ENCODE measurements at regions not wholly inside any gene's neighbourhood (a gene's known extent, or its start where the extent isn't known, plus 50 kb on each side); places are given as distances from the start of the nearest gene placed in this dataset.

DNA sequence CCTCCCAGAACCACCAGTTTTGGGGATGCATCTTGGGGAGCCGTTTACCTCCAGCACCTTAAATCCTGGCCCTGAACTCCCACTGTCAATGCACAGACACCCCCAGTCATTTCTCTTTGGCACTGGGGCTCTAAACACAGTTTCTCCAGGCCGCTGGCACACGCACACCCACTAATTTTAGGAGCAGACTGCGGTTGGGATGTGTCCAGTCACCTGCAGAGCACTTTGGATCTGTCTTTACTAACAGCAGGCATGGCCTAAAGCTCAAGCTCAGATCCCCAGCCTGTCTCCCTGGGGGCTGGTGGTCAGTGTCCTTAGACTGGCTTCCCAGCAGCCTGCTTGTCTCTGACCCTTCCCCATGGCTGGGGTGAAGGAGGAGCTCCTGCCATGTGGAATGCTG, 49.9 kb downstream of the SYNE3 start:
- 48% methylated on average over 4 of the region's 4 CpGs for WGBS
- Histone ChIP-seq H3K27me3 (ENCODE audit: control insufficient read depth in 4 of 4, insufficient read depth in 4 of 4, low read length in 3 of 4) (no peaks in the 10 kb centered on the region), H3K36me3 (ENCODE audit: control insufficient read depth in 4 of 4, insufficient read depth in 3 of 4, low read depth in 1 of 4, low read length in 3 of 4) (peaks cover 0 to 52% (median 13%) of the 10 kb centered on the region in 4 donors), H3K9me3 (ENCODE audit: control insufficient read depth in 4 of 4, low read length in 3 of 4) (no peaks in the 10 kb centered on the region), H3K4me3 (ENCODE audit: low read depth in 1 of 3, low read length in 3 of 3) (no peak overlapping the region), H3K4me1 (ENCODE audit: control insufficient read depth in 4 of 4, insufficient read depth in 4 of 4, low read length in 3 of 4) (peaks cover 0 to 3% (median 0%) of the 10 kb centered on the region in 4 donors), H3K9ac (ENCODE audit: low read depth in 1 of 2, low read length in 2 of 2) (no peak overlapping the region), H3K27ac (ENCODE audit: low read depth in 1 of 2, low read length in 2 of 2) (no peak overlapping the region)
- TF ChIP-seq SP1 (IDR thresholded peaks at IDR 0.05) (no peak), YY1 (IDR thresholded peaks at IDR 0.05) (no peak), FOXA2 (IDR thresholded peaks at IDR 0.05) (no peak), HNF4A (conservative IDR thresholded peaks at IDR 0.05) (no peak), NR2F2 (IDR thresholded peaks at IDR 0.05) (no peak), RXRA (IDR thresholded peaks at IDR 0.05) (no peak), HNF4G (IDR thresholded peaks at IDR 0.05) (no peak), GABPA (IDR thresholded peaks at IDR 0.05 in 1 of 2, conservative IDR thresholded peaks at IDR 0.05 in 1 of 2) (no peak), RAD21 (IDR thresholded peaks at IDR 0.05) (no peak), EGR1 (IDR thresholded peaks at IDR 0.05; ENCODE audit: low read depth in 2 of 2) (no peak), TAF1 (conservative IDR thresholded peaks at IDR 0.05) (no peak), FOXA1 (IDR thresholded peaks at IDR 0.05) (no peak)
- TF ChIP-seq, protein P1, sequence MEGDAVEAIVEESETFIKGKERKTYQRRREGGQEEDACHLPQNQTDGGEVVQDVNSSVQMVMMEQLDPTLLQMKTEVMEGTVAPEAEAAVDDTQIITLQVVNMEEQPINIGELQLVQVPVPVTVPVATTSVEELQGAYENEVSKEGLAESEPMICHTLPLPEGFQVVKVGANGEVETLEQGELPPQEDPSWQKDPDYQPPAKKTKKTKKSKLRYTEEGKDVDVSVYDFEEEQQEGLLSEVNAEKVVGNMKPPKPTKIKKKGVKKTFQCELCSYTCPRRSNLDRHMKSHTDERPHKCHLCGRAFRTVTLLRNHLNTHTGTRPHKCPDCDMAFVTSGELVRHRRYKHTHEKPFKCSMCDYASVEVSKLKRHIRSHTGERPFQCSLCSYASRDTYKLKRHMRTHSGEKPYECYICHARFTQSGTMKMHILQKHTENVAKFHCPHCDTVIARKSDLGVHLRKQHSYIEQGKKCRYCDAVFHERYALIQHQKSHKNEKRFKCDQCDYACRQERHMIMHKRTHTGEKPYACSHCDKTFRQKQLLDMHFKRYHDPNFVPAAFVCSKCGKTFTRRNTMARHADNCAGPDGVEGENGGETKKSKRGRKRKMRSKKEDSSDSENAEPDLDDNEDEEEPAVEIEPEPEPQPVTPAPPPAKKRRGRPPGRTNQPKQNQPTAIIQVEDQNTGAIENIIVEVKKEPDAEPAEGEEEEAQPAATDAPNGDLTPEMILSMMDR (IDR thresholded peaks at IDR 0.05; ENCODE audit: low read depth, low read length, missing input control): no peak
- TF ChIP-seq, protein P2, sequence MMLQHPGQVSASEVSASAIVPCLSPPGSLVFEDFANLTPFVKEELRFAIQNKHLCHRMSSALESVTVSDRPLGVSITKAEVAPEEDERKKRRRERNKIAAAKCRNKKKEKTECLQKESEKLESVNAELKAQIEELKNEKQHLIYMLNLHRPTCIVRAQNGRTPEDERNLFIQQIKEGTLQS (IDR thresholded peaks at IDR 0.05): no peak
- TF ChIP-seq, protein P3, sequence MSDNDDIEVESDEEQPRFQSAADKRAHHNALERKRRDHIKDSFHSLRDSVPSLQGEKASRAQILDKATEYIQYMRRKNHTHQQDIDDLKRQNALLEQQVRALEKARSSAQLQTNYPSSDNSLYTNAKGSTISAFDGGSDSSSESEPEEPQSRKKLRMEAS (IDR thresholded peaks at IDR 0.05): no peak
- TF ChIP-seq, protein P4, sequence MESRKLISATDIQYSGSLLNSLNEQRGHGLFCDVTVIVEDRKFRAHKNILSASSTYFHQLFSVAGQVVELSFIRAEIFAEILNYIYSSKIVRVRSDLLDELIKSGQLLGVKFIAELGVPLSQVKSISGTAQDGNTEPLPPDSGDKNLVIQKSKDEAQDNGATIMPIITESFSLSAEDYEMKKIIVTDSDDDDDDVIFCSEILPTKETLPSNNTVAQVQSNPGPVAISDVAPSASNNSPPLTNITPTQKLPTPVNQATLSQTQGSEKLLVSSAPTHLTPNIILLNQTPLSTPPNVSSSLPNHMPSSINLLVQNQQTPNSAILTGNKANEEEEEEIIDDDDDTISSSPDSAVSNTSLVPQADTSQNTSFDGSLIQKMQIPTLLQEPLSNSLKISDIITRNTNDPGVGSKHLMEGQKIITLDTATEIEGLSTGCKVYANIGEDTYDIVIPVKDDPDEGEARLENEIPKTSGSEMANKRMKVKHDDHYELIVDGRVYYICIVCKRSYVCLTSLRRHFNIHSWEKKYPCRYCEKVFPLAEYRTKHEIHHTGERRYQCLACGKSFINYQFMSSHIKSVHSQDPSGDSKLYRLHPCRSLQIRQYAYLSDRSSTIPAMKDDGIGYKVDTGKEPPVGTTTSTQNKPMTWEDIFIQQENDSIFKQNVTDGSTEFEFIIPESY (IDR thresholded peaks at IDR 0.05): no peak
- TF ChIP-seq, protein P5, sequence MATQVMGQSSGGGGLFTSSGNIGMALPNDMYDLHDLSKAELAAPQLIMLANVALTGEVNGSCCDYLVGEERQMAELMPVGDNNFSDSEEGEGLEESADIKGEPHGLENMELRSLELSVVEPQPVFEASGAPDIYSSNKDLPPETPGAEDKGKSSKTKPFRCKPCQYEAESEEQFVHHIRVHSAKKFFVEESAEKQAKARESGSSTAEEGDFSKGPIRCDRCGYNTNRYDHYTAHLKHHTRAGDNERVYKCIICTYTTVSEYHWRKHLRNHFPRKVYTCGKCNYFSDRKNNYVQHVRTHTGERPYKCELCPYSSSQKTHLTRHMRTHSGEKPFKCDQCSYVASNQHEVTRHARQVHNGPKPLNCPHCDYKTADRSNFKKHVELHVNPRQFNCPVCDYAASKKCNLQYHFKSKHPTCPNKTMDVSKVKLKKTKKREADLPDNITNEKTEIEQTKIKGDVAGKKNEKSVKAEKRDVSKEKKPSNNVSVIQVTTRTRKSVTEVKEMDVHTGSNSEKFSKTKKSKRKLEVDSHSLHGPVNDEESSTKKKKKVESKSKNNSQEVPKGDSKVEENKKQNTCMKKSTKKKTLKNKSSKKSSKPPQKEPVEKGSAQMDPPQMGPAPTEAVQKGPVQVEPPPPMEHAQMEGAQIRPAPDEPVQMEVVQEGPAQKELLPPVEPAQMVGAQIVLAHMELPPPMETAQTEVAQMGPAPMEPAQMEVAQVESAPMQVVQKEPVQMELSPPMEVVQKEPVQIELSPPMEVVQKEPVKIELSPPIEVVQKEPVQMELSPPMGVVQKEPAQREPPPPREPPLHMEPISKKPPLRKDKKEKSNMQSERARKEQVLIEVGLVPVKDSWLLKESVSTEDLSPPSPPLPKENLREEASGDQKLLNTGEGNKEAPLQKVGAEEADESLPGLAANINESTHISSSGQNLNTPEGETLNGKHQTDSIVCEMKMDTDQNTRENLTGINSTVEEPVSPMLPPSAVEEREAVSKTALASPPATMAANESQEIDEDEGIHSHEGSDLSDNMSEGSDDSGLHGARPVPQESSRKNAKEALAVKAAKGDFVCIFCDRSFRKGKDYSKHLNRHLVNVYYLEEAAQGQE (IDR thresholded peaks at IDR 0.05): no peak
- DNase-seq (ENCODE audit: low spot score): no peak

Data from liver (tissue), 8 donors.